HuH-7.5 (cell line): ENCODE measurements at regions not wholly inside any gene's neighbourhood (a gene's known extent, or its start where the extent isn't known, plus 50 kb on each side); places are given as distances from the start of the nearest gene placed in this dataset.
"Not testable (repeated sequence)": the region's sequence is repeated elsewhere in the genome, so short reads cannot be mapped to it uniquely, and the experiment has no call there.

Experiments used
- DNase-seq: peaks from one replicate; pipeline ENCODE4 v3.0.0; 2011; ENCODE audit warnings: low spot score

DNA sequence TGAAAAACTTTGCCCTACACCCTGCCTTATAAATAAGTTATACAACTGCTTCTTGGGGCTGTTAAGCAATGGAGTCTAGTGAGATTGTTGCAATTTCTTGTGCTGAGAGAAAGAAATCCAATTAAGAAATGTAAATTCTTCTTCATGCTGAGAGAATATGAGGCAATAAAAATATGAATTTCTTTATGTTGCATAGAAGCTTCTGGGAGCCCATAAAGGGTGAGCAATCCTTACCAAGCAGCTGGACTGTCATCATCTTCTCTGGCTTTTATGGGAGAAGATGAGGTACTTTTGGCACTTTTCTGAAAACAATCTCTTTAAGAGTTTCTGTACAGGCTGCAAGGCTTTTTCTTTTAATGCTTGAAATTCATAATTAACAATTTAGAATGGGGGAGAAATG lies 204.3 kb downstream of the DMRTA1 start:
- no peak for DNase-seq

- DNase-seq = no peak
Observed at GRCh38 chr9:22654833-22655232, 208.2 kb downstream of the DMRTA1 start.

DNA sequence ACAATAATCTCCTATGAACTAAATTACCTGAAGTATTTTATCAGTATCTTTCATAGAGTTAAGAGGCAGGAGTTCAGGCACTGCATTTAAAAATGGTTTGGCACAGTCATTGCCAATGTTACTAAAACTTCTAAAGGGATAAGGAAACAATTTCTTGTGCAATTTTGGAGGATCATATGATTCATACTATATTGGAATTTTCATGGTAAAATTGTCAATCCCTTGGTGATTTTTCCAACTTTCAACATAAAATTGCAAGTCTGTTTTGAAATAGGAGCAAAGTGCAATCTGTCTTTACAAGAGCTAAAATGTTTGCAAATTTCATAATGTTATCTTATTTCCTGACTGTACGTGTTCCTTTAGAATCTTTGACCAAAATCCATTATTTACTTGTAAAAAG lies 211.1 kb downstream of the DMRTA1 start:
- no peak for DNase-seq

DNA sequence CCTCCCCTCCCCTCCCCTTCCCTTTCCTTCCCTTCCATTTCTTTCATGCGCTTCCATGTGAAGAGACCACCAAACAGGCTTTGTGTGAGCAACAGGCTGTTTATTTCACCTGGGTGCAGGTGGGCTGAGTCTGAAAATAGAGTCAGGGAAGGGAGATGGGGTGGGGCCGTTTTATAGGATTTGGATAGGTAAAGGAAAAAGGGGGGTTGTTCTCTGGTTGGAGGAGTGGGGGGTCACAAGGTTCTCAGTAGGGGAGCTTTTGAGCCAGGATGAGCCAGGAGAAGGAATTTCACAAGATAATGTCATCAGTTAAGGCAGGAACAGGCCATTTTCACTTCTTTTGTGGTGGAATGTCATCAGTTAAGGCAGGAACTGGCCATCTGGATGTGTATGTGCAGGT lies 211.9 kb downstream of the DMRTA1 start:
- DNase-seq = not testable (repeated sequence)

GRCh38 chr9:22682536-22682935 lies 235.9 kb downstream of the DMRTA1 start:
- DNase-seq = no peak

- no peak for DNase-seq
Observed at GRCh38 chr9:22682961-22683699, 236.5 kb downstream of the DMRTA1 start.

DNA sequence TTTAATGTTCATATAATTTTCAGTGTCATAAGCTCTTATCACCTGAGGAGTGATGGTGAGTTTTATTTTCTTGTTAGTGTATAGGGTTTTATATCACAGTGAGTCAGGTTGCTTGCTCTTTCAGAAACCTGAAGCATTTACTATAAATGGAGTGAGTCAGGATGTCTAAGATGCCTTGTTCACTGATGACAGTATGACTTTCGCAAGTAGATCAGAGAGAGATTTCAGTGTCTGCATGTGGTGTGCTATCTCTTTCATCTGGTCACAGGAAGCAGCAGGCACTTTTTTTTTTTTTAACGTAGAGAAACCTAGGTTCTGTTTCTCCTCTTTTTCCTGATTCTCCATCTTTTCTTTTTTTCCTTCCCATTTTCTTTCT lies 237.1 kb downstream of the DMRTA1 start:
- DNase-seq = no peak

- no peak for DNase-seq
Observed at GRCh38 chr9:22693156-22693555, 246.5 kb downstream of the DMRTA1 start.

DNA sequence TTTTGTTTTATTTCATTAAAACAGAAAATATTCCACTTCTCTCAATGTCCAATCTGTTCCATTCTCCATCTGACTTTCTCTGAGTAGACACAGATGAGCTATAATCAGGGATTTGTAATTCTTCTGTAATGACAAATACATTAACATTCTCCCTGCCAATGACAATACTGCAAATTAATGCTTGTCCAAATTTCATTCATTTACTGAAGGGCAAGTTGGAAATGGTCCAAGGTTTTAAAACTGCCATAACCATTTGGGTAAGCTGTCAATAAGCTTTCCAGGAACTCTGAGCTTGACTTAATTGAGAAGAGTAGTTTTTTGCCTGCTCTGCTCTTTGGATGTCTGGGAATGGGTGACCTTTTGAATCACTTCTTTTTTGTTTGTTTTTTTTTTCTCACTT lies 253.5 kb downstream of the DMRTA1 start:
- DNase-seq = no peak

GRCh38 chr9:22718653-22719052 lies 272.0 kb downstream of the DMRTA1 start:
- DNase-seq = no peak

- no peak for DNase-seq
Observed at GRCh38 chr9:22722492-22722891, 275.9 kb downstream of the DMRTA1 start.

GRCh38 chr9:22731786-22732185 lies 285.2 kb downstream of the DMRTA1 start:
- DNase-seq = no peak

GRCh38 chr9:22739712-22740111 lies 293.1 kb downstream of the DMRTA1 start:
- DNase-seq = no peak

- no peak for DNase-seq
Observed at GRCh38 chr9:22740781-22741180, 294.2 kb downstream of the DMRTA1 start.

DNA sequence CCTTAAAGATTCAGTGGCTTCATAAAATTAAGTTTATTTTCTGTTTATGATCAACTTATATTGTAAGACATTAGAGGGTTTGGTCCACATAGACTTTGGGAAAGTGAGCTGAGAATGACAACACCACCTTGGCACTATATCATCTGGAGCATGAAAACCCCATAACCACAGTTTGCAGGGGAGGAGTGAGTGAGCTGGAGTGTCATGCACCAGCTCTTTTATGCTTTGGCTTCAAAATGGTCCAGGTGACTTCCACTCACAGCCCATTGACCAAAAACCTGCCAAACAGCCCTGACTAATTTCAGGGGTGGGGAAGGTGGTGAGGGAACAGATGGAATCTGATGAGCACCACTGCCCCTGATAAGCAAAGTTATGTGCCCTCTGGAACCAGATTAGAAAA lies 295.8 kb downstream of the DMRTA1 start:
- no peak for DNase-seq

- DNase-seq = no peak
Observed at GRCh38 chr9:22773501-22774220, 327.0 kb downstream of the DMRTA1 start.

DNA sequence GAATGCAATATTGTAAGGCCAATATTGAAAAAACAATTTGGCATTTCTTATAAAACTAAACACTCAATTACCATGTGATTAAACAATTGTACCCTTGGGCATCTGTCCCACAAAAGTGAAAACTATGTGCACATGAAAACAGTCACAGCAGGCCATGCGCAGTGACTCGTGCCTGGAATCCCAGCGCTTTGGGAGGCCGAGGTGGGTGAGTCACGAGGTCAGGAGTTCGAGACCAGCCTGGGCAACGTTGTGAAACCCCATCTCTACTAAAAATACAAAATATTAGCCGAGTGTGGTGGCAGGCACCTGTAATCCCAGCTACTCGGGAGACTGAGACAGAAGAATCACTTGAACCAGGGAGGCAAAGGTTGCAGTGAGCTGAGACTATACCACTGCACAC lies 343.7 kb downstream of the DMRTA1 start:
- DNase-seq = no peak

DNA sequence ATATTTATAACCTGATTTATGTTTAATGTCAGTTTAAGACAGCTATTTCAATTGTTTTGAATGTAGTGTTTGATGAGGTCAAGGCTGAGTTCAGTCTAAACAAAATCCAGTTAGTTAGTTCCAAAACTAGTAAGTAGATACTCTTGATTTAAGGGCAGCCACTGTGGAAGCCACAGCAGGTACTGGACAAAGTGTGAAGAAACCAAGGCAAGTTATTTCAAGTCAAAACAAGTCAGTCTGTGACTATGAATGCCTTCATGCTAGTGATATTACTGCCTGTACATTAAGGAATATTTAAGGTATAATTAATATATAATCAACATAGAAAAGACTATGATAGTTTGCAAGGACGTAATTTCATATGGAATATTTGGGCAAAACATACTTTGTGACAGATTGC lies 362.3 kb downstream of the DMRTA1 start:
- no peak for DNase-seq

- DNase-seq = no peak
Observed at GRCh38 chr9:22809371-22809770, 362.7 kb downstream of the DMRTA1 start.

GRCh38 chr9:22813529-22813928 lies 366.9 kb downstream of the DMRTA1 start:
- no peak for DNase-seq

DNA sequence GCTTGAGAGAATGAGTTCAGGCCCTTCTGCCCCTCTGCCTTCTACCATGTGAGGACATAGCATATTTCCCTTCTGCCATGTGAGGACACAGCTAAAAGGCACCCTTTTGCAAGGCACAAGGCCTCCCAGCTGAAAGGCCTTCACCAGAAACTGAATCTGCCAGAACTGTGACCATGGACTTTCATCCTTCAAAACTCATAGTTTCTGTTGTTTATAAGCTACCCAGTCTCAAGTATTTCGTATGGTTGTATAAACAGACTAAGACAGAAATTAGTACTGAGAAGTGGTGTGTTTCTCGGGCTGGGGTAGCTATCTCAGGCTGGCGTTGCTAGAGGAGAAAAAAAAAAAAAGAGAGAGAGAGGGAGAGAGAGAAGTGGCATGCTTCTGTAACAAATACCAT lies 368.6 kb downstream of the DMRTA1 start:
- DNase-seq = no peak

DNA sequence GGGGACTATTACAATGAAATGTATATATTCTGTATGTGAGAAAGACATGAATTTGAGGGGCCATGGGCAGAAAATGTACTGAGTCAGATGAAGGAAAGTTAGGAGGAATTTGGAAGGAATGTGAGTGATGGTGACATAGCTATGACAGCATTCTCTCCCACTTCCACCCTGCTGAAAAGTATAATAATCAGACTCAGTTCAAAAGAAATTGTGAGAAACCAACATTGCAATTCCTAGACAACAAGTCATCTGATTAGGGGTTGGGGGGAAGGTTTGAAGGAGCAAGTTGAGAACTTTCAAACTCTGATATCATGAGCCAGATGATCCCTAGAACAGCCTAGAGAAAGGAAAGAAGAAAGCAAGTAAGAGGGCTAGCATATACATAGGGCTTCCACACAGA lies 370.6 kb downstream of the DMRTA1 start:
- no peak for DNase-seq

GRCh38 chr9:22829236-22829635 lies 382.6 kb downstream of the DMRTA1 start:
- no peak for DNase-seq

DNA sequence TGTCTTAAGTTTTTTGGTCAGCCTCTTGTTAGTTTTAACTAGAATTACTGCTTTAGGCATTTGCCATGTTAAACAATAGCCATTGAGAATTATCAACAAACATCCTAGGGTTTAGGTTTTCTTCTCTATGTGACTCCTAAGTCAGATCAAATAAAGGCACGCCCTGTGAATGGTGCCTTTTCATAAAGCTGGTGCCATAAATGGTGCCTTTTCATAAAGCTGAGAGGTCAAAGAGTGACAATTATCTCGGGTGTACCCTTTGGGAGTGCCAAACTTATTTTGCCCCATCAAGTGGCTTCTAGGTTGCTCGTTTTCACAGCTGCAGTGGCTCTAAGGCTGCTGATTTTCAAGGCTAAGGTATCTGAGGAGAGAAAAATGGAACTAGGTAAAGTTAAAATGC lies 391.6 kb downstream of the DMRTA1 start:
- DNase-seq = no peak
